GM18861 (cell line): ENCODE measurements at regions not wholly inside any gene's neighbourhood (a gene's known extent, or its start where the extent isn't known, plus 50 kb on each side); places are given as distances from the start of the nearest gene placed in this dataset.

Experiments
- ATAC-seq: cut with Tn5 transposase; IDR thresholded peaks from one replicate; pipeline ENCODE4 v1.9.1; 2021; ENCODE audit not compliant: unreplicated experiment

- ATAC-seq: no peak
These were observed 139.3 kb downstream of the IRF8 start for GRCh38 chr16:86037999-86038925.

- ATAC-seq: no peak
These were observed 140.0 kb downstream of the IRF8 start for GRCh38 chr16:86038926-86039310.

GRCh38 chr16:86039606-86040005 lies 140.6 kb downstream of the IRF8 start:
- no peak for ATAC-seq

- ATAC-seq: no peak
These were observed 141.5 kb downstream of the IRF8 start for GRCh38 chr16:86040496-86040895.

GRCh38 chr16:86041215-86041614 lies 142.3 kb downstream of the IRF8 start:
- no peak for ATAC-seq

- no peak for ATAC-seq
These were observed 142.8 kb downstream of the IRF8 start for GRCh38 chr16:86041807-86042206.

GRCh38 chr16:86042393-86042792 lies 143.4 kb downstream of the IRF8 start:
- ATAC-seq: no peak

- ATAC-seq: no peak
These were observed 144.2 kb downstream of the IRF8 start for GRCh38 chr16:86042996-86043725.

GRCh38 chr16:86044241-86044671 lies 145.3 kb downstream of the IRF8 start:
- ATAC-seq: no peak

GRCh38 chr16:86044881-86045590 lies 146.1 kb downstream of the IRF8 start:
- ATAC-seq: no peak

GRCh38 chr16:86045591-86045971 lies 146.6 kb downstream of the IRF8 start:
- no peak for ATAC-seq

GRCh38 chr16:86046026-86046425 lies 147.1 kb downstream of the IRF8 start:
- ATAC-seq: no peak

- no peak for ATAC-seq
These were observed 147.8 kb downstream of the IRF8 start for GRCh38 chr16:86046667-86047270.

GRCh38 chr16:86048221-86048620 lies 149.3 kb downstream of the IRF8 start:
- ATAC-seq: no peak

GRCh38 chr16:86048882-86049585 lies 150.1 kb downstream of the IRF8 start:
- no peak for ATAC-seq

- no peak for ATAC-seq
These were observed 150.7 kb downstream of the IRF8 start for GRCh38 chr16:86049641-86050040.

- no peak for ATAC-seq
These were observed 151.1 kb downstream of the IRF8 start for GRCh38 chr16:86050111-86050510.

GRCh38 chr16:86050591-86051367 lies 151.8 kb downstream of the IRF8 start:
- ATAC-seq: no peak

- ATAC-seq: no peak
These were observed 152.6 kb downstream of the IRF8 start for GRCh38 chr16:86051368-86052114.
